ENCODE measurements at regions not wholly inside any gene's neighbourhood (a gene's known extent, or its start where the extent isn't known, plus 50 kb on each side); places are given as distances from the start of the nearest gene placed in this dataset.

- no peak for TF ChIP-seq CTCF (IDR thresholded peaks at IDR 0.05)
- TF ChIP-seq POLR2A (IDR thresholded peaks at IDR 0.05), result no peak
Measured at GRCh38 chr4:3659131-3659530, 107.1 kb upstream of the ADRA2C start.

All from body of pancreas (tissue), 4 donors.